Embryonic facial prominence (tissue), 1 donor: ENCODE measurements at regions not wholly inside any gene's neighbourhood (a gene's known extent, or its start where the extent isn't known, plus 50 kb on each side); places are given as distances from the start of the nearest gene placed in this dataset.

Experiments used
- DNase-seq: peaks from one replicate; pipeline ENCODE4 v3.0.0-alpha.2; 2016; ENCODE audit errors: extremely low spot score

DNA sequence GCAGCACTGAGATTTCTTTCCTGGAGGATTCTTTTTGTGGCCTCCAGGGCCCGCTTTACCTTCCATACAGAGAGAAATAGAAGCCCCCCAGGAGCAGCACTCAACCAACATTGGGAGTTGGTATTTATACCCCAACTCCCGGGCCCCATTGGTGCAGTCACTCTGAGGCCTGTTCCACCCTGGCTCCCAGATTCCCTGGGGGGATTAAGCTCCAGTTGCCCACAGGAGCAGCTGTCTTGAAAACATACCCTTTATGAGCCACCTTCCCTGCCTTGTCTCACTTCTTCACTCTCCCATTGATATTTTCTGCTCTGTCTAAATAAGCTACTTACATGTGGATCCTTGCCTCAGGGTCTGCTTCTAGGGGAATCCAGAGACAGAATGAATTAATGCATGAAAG is 167.8 kb downstream of the KATNIP start:
- no peak for DNase-seq

DNA sequence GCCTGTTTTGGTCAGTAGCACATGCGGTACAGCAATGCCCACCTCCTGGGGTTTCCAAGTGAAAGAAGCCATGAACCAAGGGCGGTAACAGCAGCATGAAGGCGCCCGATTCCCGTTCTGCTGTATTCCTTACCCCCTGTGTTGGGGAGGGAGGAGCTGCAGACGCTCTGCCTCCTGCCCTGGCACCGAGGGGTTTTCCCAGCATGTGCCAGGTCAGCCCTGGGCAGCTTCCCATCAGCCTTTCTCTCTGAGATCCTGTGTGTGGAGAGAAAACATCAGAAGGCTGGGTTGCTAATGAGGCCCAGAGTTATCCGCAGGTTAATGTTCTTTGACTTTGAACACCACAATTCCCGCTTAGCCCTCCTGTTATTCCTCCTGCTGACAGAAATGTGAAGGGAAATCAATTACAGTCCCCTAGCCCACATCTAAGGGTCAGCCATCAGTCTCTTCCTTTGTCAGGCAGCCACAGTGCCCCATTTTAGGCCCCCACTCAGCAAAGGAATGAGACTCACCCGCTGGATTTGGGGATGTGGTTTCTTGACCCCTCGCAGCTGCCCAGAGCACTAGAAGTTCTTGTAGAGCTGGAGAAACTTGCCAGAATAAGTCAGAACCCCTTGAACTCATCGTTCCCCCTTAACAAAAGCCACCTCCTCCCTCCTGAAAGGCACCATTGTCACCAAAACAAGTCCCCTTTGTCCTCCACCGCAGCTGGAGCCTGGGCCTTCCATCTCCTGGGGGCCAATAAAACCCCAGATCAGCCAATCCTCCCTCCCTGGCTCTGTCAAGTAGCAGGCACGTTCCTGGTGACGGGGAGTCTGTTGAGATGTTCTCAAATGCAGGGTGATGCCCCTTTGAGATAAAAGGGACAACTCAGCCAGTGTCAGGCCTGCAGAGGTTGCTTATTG is 168.5 kb downstream of the KATNIP start:
- DNase-seq, result no peak

DNA sequence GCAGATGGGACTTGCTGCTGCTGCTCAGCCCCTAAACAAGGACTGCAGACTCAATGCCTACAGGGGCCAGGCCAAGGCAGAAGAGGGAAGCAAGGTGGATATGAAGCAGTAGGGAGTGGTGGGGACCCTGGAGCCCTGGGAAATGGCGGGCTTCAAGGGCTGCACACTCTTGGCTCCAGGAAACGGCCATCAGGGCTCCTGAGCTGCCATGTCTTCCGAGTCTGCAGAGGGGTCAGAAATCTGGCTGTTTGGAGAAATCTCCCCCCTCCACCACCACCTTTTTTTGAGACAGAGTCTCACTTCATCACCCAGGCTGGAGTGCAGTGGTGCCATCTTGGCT is 169.1 kb downstream of the KATNIP start:
- DNase-seq, result no peak

DNA sequence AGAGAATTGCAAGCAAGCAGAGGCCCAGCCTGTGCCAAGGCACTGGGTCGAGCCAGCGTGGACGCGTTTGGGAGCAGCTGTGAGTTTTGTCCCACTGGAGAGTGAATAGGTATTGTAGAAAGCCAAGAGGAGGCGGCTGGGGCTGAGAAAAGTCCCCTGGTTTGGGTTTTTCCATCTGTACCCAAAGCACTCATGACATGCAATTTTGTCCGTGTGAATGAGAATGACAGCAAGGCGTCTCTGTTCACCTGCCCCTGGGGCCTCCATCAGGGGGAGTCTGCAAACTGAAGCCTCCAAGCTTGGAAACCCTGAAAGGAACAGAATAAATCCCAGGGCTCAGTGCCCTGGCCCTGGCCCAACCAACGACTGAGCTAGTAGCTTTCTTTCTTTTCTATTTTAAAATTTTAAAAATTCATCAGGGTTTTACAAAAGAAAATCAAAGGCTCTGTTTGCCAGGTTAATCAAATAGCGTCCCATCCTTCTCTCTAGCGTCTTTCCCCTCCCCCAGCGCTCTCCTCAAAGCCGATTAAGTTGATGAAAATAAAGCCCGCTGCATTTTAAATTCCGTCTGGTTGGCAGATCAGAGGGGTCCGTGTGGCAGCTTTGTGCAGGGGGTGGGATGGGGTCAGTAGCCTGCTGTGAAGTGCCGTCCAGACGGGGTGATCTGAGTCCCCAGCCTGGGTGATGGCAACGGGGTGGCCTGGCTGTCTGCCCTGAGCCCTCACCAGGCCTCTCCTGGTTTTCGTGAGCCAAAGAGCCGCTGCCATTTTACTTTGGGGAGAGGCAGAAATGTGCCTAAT is 171.0 kb downstream of the KATNIP start:
- DNase-seq, result no peak

DNA sequence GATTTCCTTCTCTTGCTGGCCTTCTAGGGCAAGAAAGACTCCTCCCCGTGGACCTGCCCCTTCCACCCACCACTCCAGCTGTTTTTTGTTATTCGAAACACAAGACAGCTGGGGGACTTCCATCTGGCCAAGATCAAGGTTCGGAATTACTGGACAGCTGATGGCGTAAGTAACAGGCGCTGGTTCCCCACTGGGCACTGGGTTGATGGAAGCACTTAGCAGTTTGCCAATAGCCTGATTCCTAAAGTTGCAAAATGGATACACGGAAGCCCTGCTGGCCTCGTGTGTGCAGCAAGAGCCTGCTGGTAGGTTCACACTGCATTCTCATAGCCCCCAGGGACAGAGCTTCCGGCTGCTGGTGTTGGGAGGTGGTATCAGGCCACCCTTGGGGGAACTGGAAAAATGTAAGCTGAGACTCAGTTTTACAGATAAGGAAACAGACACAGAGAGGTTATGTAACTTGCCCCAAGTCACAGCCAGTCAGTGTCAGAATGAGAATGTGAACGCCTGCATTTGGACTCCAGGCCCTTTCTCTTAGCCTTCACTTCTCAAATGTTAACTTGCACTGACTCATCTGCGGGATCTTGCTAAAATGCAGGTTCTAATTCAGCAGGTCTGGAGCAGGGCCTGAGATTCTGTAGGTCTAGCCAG is 171.7 kb downstream of the KATNIP start:
- peak; percentile 15 for DNase-seq

DNA sequence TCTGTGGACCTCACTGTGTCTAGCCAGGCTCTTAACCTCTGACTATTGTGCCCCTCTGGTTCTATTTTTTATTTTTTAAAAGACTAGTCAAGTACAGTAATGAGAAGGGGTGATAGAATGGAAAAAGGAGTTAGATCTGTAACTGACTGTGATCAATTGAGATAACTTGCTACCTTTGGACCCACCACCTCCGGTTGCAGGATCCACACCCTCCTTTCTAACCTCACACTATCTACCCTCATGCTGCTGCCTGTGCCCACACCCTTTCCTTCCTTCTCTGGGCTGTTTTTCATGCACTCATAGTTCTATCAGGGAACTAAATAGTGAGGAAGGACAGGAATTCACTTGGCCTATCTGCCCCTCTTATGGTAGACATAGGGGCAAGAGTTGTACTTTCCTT is 172.3 kb downstream of the KATNIP start:
- no peak for DNase-seq

DNA sequence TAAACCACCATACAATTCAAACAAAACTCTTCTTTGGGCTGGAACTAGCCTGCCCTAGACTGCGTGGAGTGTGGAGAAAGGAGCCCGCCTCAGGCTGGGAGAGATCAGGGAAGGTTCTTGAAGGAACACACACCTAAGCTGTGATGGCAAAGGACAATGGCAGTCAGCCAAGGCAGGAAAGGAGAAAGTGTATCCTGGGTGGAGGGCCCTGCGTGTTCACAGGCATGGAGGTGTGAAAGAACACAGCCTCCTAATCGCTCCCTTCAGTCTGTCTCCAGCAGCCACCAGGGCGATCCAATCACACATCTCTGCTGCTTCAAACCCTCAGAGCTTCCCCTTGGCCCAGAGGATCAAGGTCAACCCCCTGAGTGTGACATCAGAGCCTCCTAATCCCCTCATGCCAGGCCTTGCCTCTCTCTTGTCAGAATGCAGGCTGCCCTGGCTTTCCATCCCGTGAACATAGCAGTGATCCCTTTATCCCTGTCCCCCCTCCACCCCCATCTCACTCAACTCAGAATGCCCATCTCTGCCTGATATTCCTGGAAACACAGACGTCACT is 173.0 kb downstream of the KATNIP start:
- no peak for DNase-seq

DNA sequence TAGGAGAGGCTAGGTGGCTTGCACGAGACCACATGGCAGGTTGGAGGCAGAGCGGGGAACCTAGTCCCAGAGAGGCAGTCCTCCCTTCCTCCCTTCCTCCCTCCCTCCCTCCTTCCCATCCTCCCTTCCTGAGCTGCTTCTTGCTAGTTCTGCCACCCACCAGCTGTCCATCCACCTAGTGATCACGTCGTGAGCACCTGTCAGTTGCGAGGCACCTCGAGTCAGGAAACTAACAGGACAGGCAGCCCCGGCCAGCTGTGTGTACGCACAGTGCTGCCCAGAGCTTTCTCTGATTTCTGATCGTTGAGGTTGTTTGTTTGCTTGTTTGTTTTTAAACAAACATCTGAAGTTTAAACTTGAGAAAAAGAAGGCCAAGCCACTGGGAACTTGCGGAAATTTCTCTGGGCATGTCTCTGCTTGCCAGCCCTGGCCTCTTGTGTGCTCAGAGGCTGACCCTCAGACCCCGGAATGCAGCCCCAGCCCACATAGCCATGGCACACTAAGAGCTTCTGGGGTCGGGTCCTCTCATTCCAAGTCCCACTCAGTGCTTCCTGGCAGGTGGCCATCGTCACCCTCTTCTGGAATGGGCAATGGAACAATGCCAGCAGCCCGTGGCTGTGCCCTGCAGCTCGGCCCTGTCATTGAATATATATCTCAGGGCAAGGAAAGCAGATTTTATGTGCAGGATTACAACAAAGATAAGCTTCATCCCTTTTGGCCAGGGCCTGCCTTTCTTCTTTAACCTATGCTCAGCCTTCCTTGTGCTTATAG is 174.0 kb downstream of the KATNIP start:
- no peak for DNase-seq

DNA sequence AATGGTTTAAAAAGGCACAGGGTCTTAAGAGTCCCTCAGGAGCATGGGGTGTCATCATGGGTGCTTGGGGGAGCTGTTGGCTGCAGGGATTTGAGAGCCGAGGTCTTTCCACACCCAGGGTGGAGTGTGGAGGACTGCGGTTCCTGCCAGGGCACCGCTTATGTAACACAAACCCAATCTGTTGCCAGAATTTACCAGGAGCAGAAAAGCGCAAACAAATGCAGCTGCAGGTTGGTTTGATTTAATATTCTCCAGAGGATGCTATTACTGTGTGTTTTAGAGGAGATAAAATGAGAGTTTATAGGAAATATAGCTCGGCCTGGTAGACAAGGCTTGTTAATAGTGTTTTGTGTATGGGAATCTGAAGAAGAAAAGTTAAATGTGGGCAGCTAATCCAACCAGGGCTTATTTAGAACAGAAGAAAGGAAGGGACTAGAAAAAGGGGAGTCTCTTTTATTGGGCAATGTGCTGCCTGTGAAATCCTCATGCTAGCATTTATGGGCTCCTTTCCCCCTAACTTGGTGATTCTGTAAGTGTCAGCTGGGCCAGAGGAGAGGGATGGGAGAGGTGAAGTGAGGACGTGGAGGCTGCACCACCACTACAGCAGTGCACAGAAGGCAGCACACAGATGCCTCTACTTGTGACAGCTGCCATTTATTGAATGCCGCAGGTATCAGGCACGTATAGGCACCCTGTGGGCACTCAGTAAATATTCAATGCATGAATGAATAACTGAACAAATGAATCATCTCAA is 174.7 kb downstream of the KATNIP start:
- no peak for DNase-seq

DNA sequence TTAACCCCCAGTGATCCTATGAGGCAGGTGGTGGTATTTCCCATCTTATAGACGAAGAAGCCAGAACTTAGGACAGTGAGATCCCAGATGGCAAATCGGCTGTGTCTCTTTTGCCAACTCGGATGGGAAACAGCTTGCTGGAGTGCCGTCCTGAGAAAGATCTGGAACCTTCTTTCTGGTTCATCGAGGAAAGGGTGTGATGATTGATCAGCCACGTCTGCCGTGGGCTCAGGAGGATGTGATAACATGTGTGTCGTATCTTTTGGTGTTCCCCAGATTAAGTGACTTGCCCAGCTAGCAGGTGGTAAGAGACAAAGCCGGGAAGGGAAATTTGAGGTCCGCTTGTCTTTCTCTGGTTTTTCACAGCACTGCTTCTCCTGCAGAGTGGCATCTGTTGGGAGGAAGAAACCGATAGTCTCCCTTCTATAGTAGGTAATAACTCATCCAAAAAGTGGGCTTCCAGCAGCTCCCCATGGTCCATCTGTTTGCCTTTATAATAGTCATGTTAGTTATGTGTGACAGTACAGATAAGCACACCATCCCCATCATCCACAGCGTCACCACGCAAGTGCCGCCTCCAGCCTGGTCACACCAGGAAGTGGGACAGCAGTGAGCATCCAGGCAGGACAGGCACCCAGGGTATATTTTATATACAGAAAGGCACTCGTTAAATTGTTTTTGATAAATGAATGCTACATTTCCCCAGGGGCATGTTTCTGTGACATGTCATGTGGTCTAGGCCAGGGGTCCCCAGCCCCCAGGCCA is 175.5 kb downstream of the KATNIP start:
- DNase-seq, result no peak

DNA sequence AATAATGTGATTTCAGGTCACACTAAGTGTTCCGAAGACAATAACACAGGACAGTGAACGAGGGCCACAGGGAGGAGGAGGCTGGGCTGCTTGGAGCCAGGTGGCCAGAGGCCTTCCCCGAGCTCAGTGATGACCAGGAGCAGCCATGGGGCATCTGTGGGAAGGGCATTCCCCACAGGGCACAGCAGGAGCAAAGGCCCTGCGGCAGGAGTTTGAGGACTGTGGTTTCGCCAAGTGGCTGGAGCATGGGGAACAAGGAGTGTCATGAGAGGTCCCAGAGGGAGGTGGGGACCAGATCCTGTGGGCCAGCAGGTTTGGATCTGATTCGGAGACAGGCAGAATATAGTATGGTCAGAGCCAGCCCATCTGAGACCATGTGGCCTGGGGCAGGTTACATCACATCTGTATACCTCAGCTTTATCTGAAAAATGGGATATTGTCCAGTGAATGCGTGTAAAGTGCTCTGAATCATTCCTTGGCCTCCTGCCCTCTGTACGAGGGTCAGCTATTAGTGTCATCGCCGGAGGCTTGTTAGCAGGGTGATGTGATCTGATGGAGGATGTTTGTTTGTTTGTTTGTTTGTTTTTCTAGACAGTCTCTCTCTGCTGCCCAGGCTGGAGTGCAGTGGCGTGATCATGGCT is 176.8 kb downstream of the KATNIP start:
- no peak for DNase-seq

DNA sequence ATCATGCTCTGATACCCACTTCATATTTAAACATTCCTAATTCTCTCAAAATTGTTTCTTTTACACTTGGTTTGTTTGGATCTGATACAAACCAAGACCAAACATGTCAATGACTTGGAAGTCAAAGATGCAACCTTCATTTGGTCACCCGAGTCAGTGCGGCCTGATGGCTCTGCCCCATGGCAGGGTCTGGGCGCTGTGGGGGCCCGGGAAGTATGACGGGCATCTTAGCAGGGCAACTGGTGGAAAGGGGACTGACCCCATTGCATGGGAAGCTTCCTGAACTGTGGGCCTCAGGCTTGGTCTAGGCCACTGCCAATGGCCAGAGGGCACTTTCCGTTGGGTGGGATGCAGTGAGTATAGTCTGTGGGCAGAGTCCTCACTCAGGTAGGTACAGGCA is 178.0 kb downstream of the KATNIP start:
- no peak for DNase-seq

DNA sequence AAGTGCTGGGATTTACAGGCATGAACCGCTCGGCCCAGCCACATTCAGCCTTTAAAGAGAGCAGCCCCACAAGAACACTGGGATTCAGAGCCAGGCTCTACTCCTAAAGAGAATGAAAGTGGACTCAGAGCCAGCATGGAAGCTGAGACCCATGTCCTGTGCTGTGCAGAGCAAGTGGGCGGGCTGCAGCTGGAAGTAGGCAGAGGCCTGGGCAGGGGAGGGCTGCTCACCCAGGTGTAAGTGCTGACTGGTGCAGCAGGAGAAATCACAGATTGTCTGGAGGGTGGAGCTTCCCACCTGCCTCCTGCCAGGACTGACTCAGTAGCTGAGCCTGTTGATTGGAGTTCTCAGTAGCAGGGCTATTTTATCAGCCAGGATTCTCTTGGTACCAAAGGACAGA is 178.7 kb downstream of the KATNIP start:
- no peak for DNase-seq

DNA sequence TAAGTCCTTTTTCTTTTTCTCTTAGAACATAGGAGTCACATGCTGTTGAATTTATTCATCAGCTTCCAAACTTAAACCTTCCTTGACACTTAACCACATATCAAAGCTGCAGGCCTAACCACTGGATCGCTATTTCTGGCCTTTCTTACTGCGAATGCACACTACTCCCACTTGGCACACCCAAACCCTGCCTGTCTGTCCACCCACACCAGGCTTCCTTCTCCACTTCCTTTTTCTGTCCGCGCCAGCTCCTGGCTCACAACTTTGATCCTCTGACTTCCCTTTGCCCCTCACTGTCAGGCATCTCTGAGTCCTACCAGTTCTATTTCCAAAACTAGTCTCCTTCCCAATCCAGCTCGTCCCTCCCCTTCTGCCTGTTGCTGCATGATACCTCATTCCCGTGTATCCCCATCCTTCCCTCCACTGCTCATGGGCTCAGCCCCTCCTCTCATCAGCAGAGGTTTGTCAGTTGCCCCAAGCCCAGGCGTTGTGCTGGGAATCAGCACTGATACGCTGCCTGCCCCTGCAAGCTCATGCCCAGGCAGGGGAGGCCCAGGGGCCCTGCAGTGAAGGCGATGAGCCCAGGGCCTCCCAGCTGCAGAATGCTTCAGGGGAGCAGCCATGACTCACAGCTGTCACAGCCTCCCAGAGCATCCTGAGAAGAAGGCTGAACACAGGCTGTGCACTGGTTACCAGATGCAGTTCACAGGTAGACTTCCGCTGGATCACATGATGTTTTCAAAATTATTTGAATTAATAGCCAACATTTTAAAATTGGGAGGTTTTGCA is 179.8 kb downstream of the KATNIP start:
- DNase-seq, result no peak

DNA sequence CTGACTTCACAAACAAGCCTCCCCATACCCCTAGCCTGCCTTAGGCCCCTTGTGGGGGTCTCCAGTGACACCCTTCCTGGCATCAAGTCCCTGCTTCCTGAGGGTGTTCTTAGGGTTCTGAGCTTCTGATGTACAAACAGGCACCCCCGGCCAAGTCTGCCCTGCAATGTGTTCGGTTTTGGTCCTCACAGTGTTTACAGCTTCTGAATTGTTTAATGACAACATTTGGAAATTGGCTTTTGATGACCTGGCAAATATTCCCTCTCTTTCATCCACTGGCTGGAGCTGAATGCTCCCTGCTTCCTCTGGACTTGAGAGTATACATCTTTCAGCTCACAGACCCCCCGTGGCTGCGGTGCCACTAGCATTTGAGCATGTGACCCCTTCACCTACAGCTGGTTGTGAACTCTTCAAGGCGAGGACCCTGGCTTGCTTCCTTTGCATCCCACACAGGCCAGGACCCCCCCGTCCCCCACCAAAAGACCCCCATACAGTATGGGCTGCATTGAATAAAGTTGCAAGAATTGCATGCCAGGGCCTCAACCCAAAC is 180.8 kb downstream of the KATNIP start:
- no peak for DNase-seq

DNA sequence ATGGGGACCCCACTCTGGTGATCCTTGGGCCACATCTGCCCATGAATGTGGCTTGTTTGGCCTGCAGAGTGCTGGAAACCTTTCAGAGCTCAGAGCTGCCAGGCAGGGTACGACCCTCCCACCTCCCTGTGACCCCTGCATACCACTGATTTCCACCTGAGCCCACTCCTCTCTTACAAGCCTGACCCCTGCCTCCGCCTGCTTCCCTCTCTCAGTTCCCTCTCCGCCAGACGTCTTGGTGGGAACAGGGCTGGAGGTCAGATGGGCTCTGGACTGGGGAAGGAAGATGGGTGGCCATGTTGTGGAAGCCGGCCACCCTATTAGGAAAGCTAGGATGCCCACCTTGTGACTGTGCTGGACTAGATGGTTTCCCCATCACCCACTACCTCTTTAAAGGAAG is 185.1 kb downstream of the KATNIP start:
- no peak for DNase-seq

DNA sequence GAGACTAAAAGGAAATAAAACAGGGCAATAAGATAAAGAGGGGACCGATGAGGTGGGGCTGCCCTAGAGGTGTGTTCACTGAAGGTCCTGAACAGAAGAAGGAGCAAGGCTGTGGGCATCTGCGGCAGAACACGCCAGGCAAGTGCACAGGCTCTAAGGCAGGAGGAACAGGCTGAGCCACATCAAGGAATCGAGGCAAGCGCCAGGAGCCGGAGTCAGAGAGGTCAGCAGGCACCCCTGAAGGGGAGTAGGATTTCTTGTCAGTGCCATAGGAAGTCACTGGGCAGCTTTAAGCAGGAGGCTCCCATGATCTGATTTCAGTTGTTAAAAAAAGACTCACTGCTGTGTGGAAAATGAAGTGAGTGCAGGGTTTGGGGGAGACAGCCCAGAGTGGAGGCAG is 186.5 kb downstream of the KATNIP start:
- no peak for DNase-seq

DNA sequence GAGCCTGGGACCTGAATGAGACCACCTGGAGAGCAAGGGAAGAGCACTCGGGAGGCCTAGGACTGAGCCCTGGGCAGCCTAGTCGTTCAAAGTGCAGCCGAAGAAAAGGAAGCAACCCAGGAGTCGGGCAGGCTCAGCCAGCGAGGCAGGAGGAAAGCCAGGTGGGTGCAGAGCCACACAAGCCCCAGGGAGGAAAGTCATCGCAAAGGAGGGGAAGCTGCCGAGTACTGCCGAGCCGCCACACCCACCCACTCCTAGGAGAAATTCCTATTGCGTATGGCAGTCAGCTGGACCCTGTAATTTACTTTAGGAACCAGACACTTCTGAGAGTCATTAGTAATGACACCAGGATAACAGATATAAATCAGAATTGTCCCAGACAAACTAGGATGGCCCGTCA is 187.6 kb downstream of the KATNIP start:
- no peak for DNase-seq
